ENCODE measurements at regions not wholly inside any gene's neighbourhood (a gene's known extent, or its start where the extent isn't known, plus 50 kb on each side); places are given as distances from the start of the nearest gene placed in this dataset.

- no peak for DNase-seq (ENCODE audit: extremely low spot score in 2 of 2)
- H3K27me3 ChIP-seq = no peaks in the 10 kb centered on the region
- TF ChIP-seq CTCF (IDR thresholded peaks at IDR 0.05) = no peak
- TF ChIP-seq POLR2AphosphoS5 (IDR thresholded peaks at IDR 0.05; ENCODE audit: insufficient read depth in 1 of 2, low read depth in 1 of 2) = no peak
- TF ChIP-seq POLR2A (IDR thresholded peaks at IDR 0.05) = no peak
- H3K4me1 ChIP-seq = no peaks in the 10 kb centered on the region
- intact Hi-C loops (cut with DNase I) = no loop called here
- no peak overlapping the region for H3K27ac ChIP-seq
- H3K4me3 ChIP-seq = no peak overlapping the region
- H3K9me3 ChIP-seq = no peaks in the 10 kb centered on the region
- H3K36me3 ChIP-seq = no peaks in the 10 kb centered on the region
Measured at GRCh38 chr2:125107446-125107845, 1082.4 kb downstream of the CNTNAP5 start.

- DNase-seq (ENCODE audit: extremely low spot score in 2 of 2) = no peak
- TF ChIP-seq POLR2A (IDR thresholded peaks at IDR 0.05) (no peak), CTCF (IDR thresholded peaks at IDR 0.05) (no peak), POLR2AphosphoS5 (IDR thresholded peaks at IDR 0.05; ENCODE audit: insufficient read depth in 1 of 2, low read depth in 1 of 2) (no peak)
- Histone ChIP-seq H3K36me3 (no peaks in the 10 kb centered on the region), H3K4me1 (no peaks in the 10 kb centered on the region), H3K4me3 (no peak overlapping the region), H3K9me3 (no peaks in the 10 kb centered on the region), H3K27ac (no peak overlapping the region), H3K27me3 (no peaks in the 10 kb centered on the region)
- intact Hi-C loops (cut with DNase I) = no loop called here
Measured at GRCh38 chr2:125108251-125108650, 1083.2 kb downstream of the CNTNAP5 start.

GRCh38 chr2:125125902-125126301, 1100.8 kb downstream of the CNTNAP5 start:
- no peaks in the 10 kb centered on the region for H3K27me3 ChIP-seq
- H3K36me3 ChIP-seq = no peaks in the 10 kb centered on the region
- no peak for DNase-seq (ENCODE audit: extremely low spot score in 2 of 2)
- no peak overlapping the region for H3K27ac ChIP-seq
- no peaks in the 10 kb centered on the region for H3K9me3 ChIP-seq
- intact Hi-C loops (cut with DNase I) = no loop called here
- no peaks in the 10 kb centered on the region for H3K4me1 ChIP-seq
- H3K4me3 ChIP-seq = no peak overlapping the region
- TF ChIP-seq POLR2A (IDR thresholded peaks at IDR 0.05) (no peak), POLR2AphosphoS5 (IDR thresholded peaks at IDR 0.05; ENCODE audit: insufficient read depth in 1 of 2, low read depth in 1 of 2) (no peak), CTCF (IDR thresholded peaks at IDR 0.05) (no peak)

- no peaks in the 10 kb centered on the region for H3K4me1 ChIP-seq
Measured at GRCh38 chr2:125160947-125161346, 1135.9 kb downstream of the CNTNAP5 start.

GRCh38 chr2:125167152-125167551, 1142.1 kb downstream of the CNTNAP5 start:
- no peak overlapping the region for H3K27ac ChIP-seq
- intact Hi-C loops (cut with DNase I) = no loop called here
- no peaks in the 10 kb centered on the region for H3K27me3 ChIP-seq
- no peaks in the 10 kb centered on the region for H3K36me3 ChIP-seq
- H3K4me1 ChIP-seq = no peaks in the 10 kb centered on the region
- H3K4me3 ChIP-seq = no peak overlapping the region
- no peak for TF ChIP-seq POLR2AphosphoS5 (IDR thresholded peaks at IDR 0.05; ENCODE audit: insufficient read depth in 1 of 2, low read depth in 1 of 2)
- no peak for TF ChIP-seq CTCF (IDR thresholded peaks at IDR 0.05)
- TF ChIP-seq POLR2A (IDR thresholded peaks at IDR 0.05) = no peak
- no peaks in the 10 kb centered on the region for H3K9me3 ChIP-seq
- no peak for DNase-seq (ENCODE audit: extremely low spot score in 2 of 2)

More at GRCh38 chr2:125160947-125161346, 1135.9 kb downstream of the CNTNAP5 start:
- Histone ChIP-seq H3K36me3 (no peaks in the 10 kb centered on the region), H3K27me3 (no peaks in the 10 kb centered on the region), H3K4me3 (no peak overlapping the region), H3K9me3 (no peaks in the 10 kb centered on the region), H3K27ac (no peak overlapping the region)
- intact Hi-C loops (cut with DNase I) = no loop called here
- no peak for TF ChIP-seq POLR2AphosphoS5 (IDR thresholded peaks at IDR 0.05; ENCODE audit: insufficient read depth in 1 of 2, low read depth in 1 of 2)
- TF ChIP-seq POLR2A (IDR thresholded peaks at IDR 0.05) = no peak
- no peak for TF ChIP-seq CTCF (IDR thresholded peaks at IDR 0.05)
- DNase-seq (ENCODE audit: extremely low spot score in 2 of 2) = no peak
